Endothelial cell of umbilical vein (primary cell): ENCODE measurements at regions not wholly inside any gene's neighbourhood (a gene's known extent, or its start where the extent isn't known, plus 50 kb on each side); places are given as distances from the start of the nearest gene placed in this dataset.

Experiments
- BruUV-seq: library from RNA; stranded (reverse); fragments of 400-500 nt; replicated peaks from 2 replicates; lab custom pipeline; 2021; lab: Mats Ljungman, UMichigan
- CTCF ChIA-PET: fragments of 300-600, 350-600 bp; sonication (Branson Sonifier 250); formaldehyde crosslinking; loops from one replicate; lab custom pipeline; 2021; ENCODE audit warnings: antibody characterized with exemption, inconsistent platforms; lab: Charles Lee
- POLR2A ChIA-PET: fragments of 300-600, 350-600 bp; sonication (Branson Sonifier 250); formaldehyde crosslinking; loops from one replicate; lab custom pipeline; 2021; ENCODE audit warnings: antibody characterized with exemption, inconsistent platforms; lab: Charles Lee
- DNase-seq: peaks from one replicate; pipeline ENCODE4 v3.0.0-alpha.2; 2011; ENCODE audit warnings: low read depth, low spot score
- FAIRE-seq: peaks from 2 replicates; lab custom pipeline; 2011; peaks lifted over from hg19 to GRCh38; lab: Jason Lieb, UNC
- H2AFZ ChIP-seq: 2 replicates; pipeline ENCODE4 v1.6.0; 2012; ENCODE audit warnings: low read depth, low read length, control low read depth, inconsistent platforms
- H3K27ac ChIP-seq: 2 replicates; pipeline ENCODE4 v1.5.1; 2011; ENCODE audit warnings: low read depth, mild to moderate bottlenecking, control low read depth, low read length, moderate library complexity; ENCODE audit not compliant: insufficient read depth
- H3K27me3 ChIP-seq, 2 experiments: 2 replicates each; pipeline versions ENCODE4 v1.6.0 to v1.6.1; 2011; ENCODE audit warnings: low read length in 2 of 2, mixed read lengths in 1 of 2; ENCODE audit not compliant: control insufficient read depth in 2 of 2, insufficient read depth in 2 of 2
- H3K36me3 ChIP-seq, 2 experiments: 2 replicates in 1 of 2; 3 replicates in 1 of 2; pipeline ENCODE4 v1.5.1; 2011; ENCODE audit warnings: low read length in 2 of 2, mild to moderate bottlenecking in 1 of 2, moderate library complexity in 1 of 2; ENCODE audit not compliant: control insufficient read depth in 2 of 2, insufficient read depth in 2 of 2; ENCODE audit errors: extremely low read depth in 1 of 2
- H3K4me1 ChIP-seq: 3 replicates; pipeline ENCODE4 v1.5.1; 2011; ENCODE audit warnings: mild to moderate bottlenecking, low read length; ENCODE audit not compliant: control insufficient read depth, insufficient read depth; ENCODE audit errors: extremely low read depth
- H3K4me2 ChIP-seq: 2 replicates; pipeline ENCODE4 v1.6.1; 2011; ENCODE audit warnings: low read length, control low read depth, mixed read lengths; ENCODE audit not compliant: insufficient read depth
- H3K4me3 ChIP-seq, 3 experiments: fragments of 200-600 bp in 1 of 3; sonication (generic), shearing (Covaris generic) in 1 of 3; replicated peaks in 1 of 3; 2 replicates each; pipeline ENCODE4 v1.5.1; 2011 to 2016; ENCODE audit warnings: control low read depth in 3 of 3, low read length in 3 of 3, mild to moderate bottlenecking in 2 of 3, inconsistent platforms in 1 of 3, low read depth in 1 of 3, moderate library complexity in 1 of 3; ENCODE audit not compliant: insufficient read depth in 1 of 3
- H3K79me2 ChIP-seq: 2 replicates; pipeline ENCODE4 v1.6.0; 2012; ENCODE audit warnings: low read length, inconsistent platforms; ENCODE audit not compliant: control insufficient read depth, insufficient read depth
- H3K9ac ChIP-seq: replicated peaks from 2 replicates; pipeline ENCODE3; 2011; ENCODE audit warnings: low read length, control low read depth; ENCODE audit not compliant: insufficient read depth; ENCODE audit errors: extremely low read depth
- H3K9me1 ChIP-seq: replicated peaks from 3 replicates; pipeline ENCODE4 v1.6.0; 2011; ENCODE audit warnings: mild to moderate bottlenecking, low read length; ENCODE audit not compliant: control insufficient read depth, insufficient read depth; ENCODE audit errors: extremely low read depth
- H3K9me3 ChIP-seq: replicated peaks from 2 replicates; pipeline ENCODE4 v1.5.1; 2012; ENCODE audit warnings: low read length, inconsistent platforms; ENCODE audit not compliant: control insufficient read depth, insufficient read depth
- H4K20me1 ChIP-seq: replicated peaks from 2 replicates; pipeline ENCODE3; 2011; ENCODE audit warnings: mild to moderate bottlenecking, low read length; ENCODE audit not compliant: control insufficient read depth, insufficient read depth; ENCODE audit errors: extremely low read depth
- EZH2 ChIP-seq: IDR thresholded peaks from 2 replicates; pipeline ENCODE4 v1.6.1; 2012; ENCODE audit warnings: borderline replicate concordance, low read depth, mild to moderate bottlenecking, moderate library complexity, low read length, inconsistent platforms; ENCODE audit not compliant: severe bottlenecking
- FOS ChIP-seq: IDR thresholded peaks from 2 replicates; pipeline ENCODE4 v1.6.1; 2011; ENCODE audit warnings: mild to moderate bottlenecking, low read length, moderate library complexity, borderline replicate concordance; ENCODE audit not compliant: insufficient read depth
- GATA2 ChIP-seq: IDR thresholded peaks from 2 replicates; pipeline ENCODE4 v1.7.0; 2011; ENCODE audit warnings: low read depth, mild to moderate bottlenecking, moderate library complexity, mixed read lengths, low read length; ENCODE audit not compliant: insufficient read length, insufficient read depth
- JUN ChIP-seq: IDR thresholded peaks from 2 replicates; pipeline ENCODE4 v1.6.1; 2011; ENCODE audit warnings: borderline replicate concordance, low read depth; ENCODE audit not compliant: insufficient read length, insufficient read depth
- MYC ChIP-seq: IDR thresholded peaks from one replicate; pipeline ENCODE4 v1.6.1; 2011; ENCODE audit warnings: mild to moderate bottlenecking, low read depth, low read length
- POLR2A ChIP-seq: IDR thresholded peaks from 2 replicates; pipeline ENCODE4 v1.6.1; 2012; ENCODE audit warnings: low read depth, mild to moderate bottlenecking, control low read depth, low read length
- POLR2AphosphoS5 ChIP-seq: IDR thresholded peaks from 2 replicates; pipeline ENCODE4 v1.6.1; 2012; ENCODE audit warnings: low read depth, mild to moderate bottlenecking, control low read depth, low read length, moderate library complexity; ENCODE audit not compliant: insufficient read depth
- dilution Hi-C: fragments of 300-500 bp; cut with MboI; formaldehyde crosslinking; loops from one replicate; pipeline ENCODE4 v1.15.0; 2019; ENCODE audit warnings: low sequenced_read_pairs; ENCODE audit not compliant: extremely low pct_ligation_motif_present
- intact Hi-C: fragments of 100-400 bp; cut with micrococcal nuclease; formaldehyde crosslinking; loops from one replicate; pipeline ENCODE4 v1.10.0; 2022
- TF ChIP-seq, protein P1 (sequence below), 2 donors: IDR thresholded peaks; 1 replicate in 1 of 2; 2 replicates in 1 of 2; pipeline ENCODE4 v1.5.1; 2011; ENCODE audit warnings: low read length in 2 of 2, mild to moderate bottlenecking in 2 of 2, moderate library complexity in 2 of 2, control low read depth in 1 of 2, inconsistent platforms in 1 of 2, low read depth in 1 of 2; ENCODE audit not compliant: insufficient read depth in 1 of 2; ENCODE audit errors: extremely low read depth in 1 of 2
- TF ChIP-seq, protein P2 (sequence below): IDR thresholded peaks from 2 replicates; pipeline ENCODE4 v1.6.1; 2011; ENCODE audit not compliant: insufficient read depth, insufficient read length

DNA sequence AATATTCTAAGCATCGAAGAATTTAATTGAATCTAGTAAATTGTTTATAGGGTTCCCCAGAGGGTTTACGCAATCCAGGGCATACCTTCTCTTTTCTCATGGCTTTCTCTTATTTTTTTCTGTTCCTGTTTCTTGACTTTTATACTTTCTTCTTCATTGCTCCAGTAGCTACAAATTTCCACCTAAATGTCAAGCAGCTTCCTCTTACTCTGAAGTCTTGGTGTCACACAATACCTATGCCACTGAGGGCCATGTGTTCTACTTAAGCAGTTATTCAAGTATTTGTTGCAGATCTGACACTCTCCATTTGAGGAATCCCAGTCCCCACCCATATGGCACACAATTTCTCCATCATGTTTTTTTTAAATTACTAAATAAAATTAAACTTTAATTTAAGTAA is 343.1 kb upstream of the MBL2 start:
- H3K9ac ChIP-seq = no peak overlapping the region
- H4K20me1 ChIP-seq = no peaks in the 10 kb centered on the region
- no peak overlapping the region for H3K27ac ChIP-seq
- DNase-seq = no peak
- H3K36me3 ChIP-seq = no peaks in the 10 kb centered on the region
- no peak overlapping the region for H2AFZ ChIP-seq
- H3K9me3 ChIP-seq = no peaks in the 10 kb centered on the region
- H3K9me1 ChIP-seq = no peaks in the 10 kb centered on the region
- H3K4me3 ChIP-seq = no peak overlapping the region
- no peaks in the 10 kb centered on the region for H3K4me1 ChIP-seq
- BruUV-seq = no TSS peak
- CTCF ChIA-PET = interaction anchor here (1.6 kb wide), 1 partner anchor 16 kb away, joined by 3 read pairs; no protein-coding TSS in a partner anchor
- H3K27me3 ChIP-seq = no peaks in the 10 kb centered on the region
- no peak overlapping the region for H3K4me2 ChIP-seq
- TF ChIP-seq POLR2AphosphoS5 (no peak), POLR2A (no peak), JUN (no peak), MYC (no peak), FOS (no peak)
- TF ChIP-seq, protein P1, sequence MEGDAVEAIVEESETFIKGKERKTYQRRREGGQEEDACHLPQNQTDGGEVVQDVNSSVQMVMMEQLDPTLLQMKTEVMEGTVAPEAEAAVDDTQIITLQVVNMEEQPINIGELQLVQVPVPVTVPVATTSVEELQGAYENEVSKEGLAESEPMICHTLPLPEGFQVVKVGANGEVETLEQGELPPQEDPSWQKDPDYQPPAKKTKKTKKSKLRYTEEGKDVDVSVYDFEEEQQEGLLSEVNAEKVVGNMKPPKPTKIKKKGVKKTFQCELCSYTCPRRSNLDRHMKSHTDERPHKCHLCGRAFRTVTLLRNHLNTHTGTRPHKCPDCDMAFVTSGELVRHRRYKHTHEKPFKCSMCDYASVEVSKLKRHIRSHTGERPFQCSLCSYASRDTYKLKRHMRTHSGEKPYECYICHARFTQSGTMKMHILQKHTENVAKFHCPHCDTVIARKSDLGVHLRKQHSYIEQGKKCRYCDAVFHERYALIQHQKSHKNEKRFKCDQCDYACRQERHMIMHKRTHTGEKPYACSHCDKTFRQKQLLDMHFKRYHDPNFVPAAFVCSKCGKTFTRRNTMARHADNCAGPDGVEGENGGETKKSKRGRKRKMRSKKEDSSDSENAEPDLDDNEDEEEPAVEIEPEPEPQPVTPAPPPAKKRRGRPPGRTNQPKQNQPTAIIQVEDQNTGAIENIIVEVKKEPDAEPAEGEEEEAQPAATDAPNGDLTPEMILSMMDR (IDR thresholded peaks at IDR 0.05; ENCODE audit: extremely low read depth in 1 of 2, insufficient read depth in 1 of 2, low read depth in 1 of 2, low read length in 2 of 2) = no peak
- TF ChIP-seq, protein P2, sequence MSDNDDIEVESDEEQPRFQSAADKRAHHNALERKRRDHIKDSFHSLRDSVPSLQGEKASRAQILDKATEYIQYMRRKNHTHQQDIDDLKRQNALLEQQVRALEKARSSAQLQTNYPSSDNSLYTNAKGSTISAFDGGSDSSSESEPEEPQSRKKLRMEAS = no peak
- no peaks in the 10 kb centered on the region for H3K79me2 ChIP-seq
- dilution Hi-C loops = no loop called here
- POLR2A ChIA-PET = no interaction called here
- no peak for FAIRE-seq
- intact Hi-C loops = no loop called here

DNA sequence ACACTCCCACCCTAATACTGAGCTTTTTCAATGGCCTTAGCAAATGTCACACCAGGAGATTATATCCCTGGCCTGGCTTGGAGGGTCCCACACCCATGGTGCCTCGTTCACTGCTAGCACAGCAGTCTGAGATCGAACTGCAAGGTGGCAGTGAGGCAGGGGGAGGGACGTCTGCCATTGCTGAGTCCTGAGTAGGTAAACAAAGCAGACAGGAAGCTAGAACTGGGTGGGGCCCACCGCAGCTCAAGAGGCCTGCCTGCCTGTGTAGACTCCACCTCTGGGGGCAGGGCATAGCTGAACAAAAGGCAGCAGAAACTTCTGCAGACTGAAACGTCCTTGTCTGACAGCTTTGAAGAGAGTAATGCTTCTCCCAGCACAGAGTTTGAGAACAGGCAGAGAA is 338.9 kb upstream of the MBL2 start:
- FAIRE-seq (no peak), DNase-seq (no peak)
- no peak overlapping the region for H3K4me3 ChIP-seq
- intact Hi-C loops (no loop called here), dilution Hi-C loops (no loop called here)
- no peaks in the 10 kb centered on the region for H4K20me1 ChIP-seq
- POLR2A ChIA-PET = no interaction called here
- H3K9me1 ChIP-seq = no peaks in the 10 kb centered on the region
- H3K4me1 ChIP-seq = no peaks in the 10 kb centered on the region
- no peaks in the 10 kb centered on the region for H3K36me3 ChIP-seq
- no peak overlapping the region for H2AFZ ChIP-seq
- no peaks in the 10 kb centered on the region for H3K9me3 ChIP-seq
- no peaks in the 10 kb centered on the region for H3K27me3 ChIP-seq
- no peak overlapping the region for H3K4me2 ChIP-seq
- CTCF ChIA-PET = no interaction called here
- no peak overlapping the region for H3K9ac ChIP-seq
- no TSS peak for BruUV-seq
- TF ChIP-seq, protein P1 (IDR thresholded peaks at IDR 0.05; ENCODE audit: extremely low read depth in 1 of 2, insufficient read depth in 1 of 2, low read depth in 1 of 2, low read length in 2 of 2) = no peak
- TF ChIP-seq EZH2 (no peak), FOS (no peak), POLR2A (no peak), POLR2AphosphoS5 (no peak), GATA2 (no peak), JUN (no peak), MYC (no peak)
- TF ChIP-seq, protein P2 = no peak
- H3K79me2 ChIP-seq = no peaks in the 10 kb centered on the region
- H3K27ac ChIP-seq = no peak overlapping the region
